Body of pancreas (tissue), 4 donors: ENCODE measurements at regions not wholly inside any gene's neighbourhood (a gene's known extent, or its start where the extent isn't known, plus 50 kb on each side); places are given as distances from the start of the nearest gene placed in this dataset.

ENCODE experiments used
- CTCF ChIP-seq, 7 experiments: fragments of 450-650 bp in 4 of 7; fragments of 200-600 bp in 3 of 7; sonication (generic) in 3 of 7; IDR thresholded peaks; one replicate each; pipeline ENCODE4 v1.5.1; 2016 to 2019; ENCODE audit warnings: antibody characterized with exemption in 7 of 7
- POLR2A ChIP-seq, 3 donors: fragments of 450-650 bp; IDR thresholded peaks; one replicate each; pipeline ENCODE4 v1.6.1; 2016; ENCODE audit warnings: antibody characterized with exemption in 3 of 3, mild to moderate bottlenecking in 2 of 3

- TF ChIP-seq CTCF (IDR thresholded peaks at IDR 0.05) (no peak), POLR2A (IDR thresholded peaks at IDR 0.05) (no peak)
Observed at GRCh38 chr10:6642876-6643275, 62.8 kb upstream of the PRKCQ start.
